IMR-90 (cell line): ENCODE measurements at regions not wholly inside any gene's neighbourhood (a gene's known extent, or its start where the extent isn't known, plus 50 kb on each side); places are given as distances from the start of the nearest gene placed in this dataset.

ENCODE experiments used
- ATAC-seq: fragments of 200-7000 bp; cut with Tn5 transposase; 2 replicates; pipeline ENCODE4 v1.9.1; 2020; ENCODE audit warnings: low read depth, mild to moderate bottlenecking, moderate library complexity
- BruUV-seq: library from RNA; stranded (reverse); fragments of 400-500 nt; replicated peaks from 2 replicates; lab custom pipeline; 2021; lab: Mats Ljungman, UMichigan
- CTCF ChIA-PET: fragments of 300-600 bp; formaldehyde crosslinking; extraction: SDS; loops from one replicate; lab custom pipeline; 2021; ENCODE audit warnings: antibody characterized with exemption; lab: Yijun Ruan, JAX
- POLR2A ChIA-PET: fragments of 300-600 bp; sonication (Branson Sonifier 250); formaldehyde crosslinking; loops from one replicate; lab custom pipeline; 2022; ENCODE audit warnings: antibody characterized with exemption; ENCODE audit not compliant: unreplicated experiment; lab: Charles Lee
- DNase-seq: peaks from one replicate; pipeline ENCODE4 v3.0.0; 2013
- H2AFZ ChIP-seq: replicated peaks from 2 replicates; pipeline ENCODE3; 2013; ENCODE audit warnings: low read length, mild to moderate bottlenecking; ENCODE audit not compliant: poor library complexity
- H2AK5ac ChIP-seq: 2 replicates; pipeline ENCODE4 v1.6.1; 2013; ENCODE audit warnings: low read depth, low read length, inconsistent platforms
- H2AK9ac ChIP-seq: replicated peaks from 2 replicates; pipeline ENCODE3; 2013; ENCODE audit warnings: mild to moderate bottlenecking, low read depth, low read length, moderate library complexity; ENCODE audit not compliant: poor library complexity
- H2BK120ac ChIP-seq: 2 replicates; pipeline ENCODE4 v1.6.1; 2013; ENCODE audit warnings: low read depth, low read length, inconsistent platforms
- H2BK15ac ChIP-seq: 3 replicates; pipeline ENCODE4 v1.6.1; 2013; ENCODE audit warnings: low read depth, low read length, inconsistent platforms
- H2BK20ac ChIP-seq: 2 replicates; pipeline ENCODE4 v1.6.1; 2013; ENCODE audit warnings: low read depth, mild to moderate bottlenecking, inconsistent platforms, low read length, moderate library complexity
- H2BK5ac ChIP-seq: 2 replicates; pipeline ENCODE4 v1.6.1; 2013; ENCODE audit warnings: mild to moderate bottlenecking, low read depth, low read length, inconsistent platforms; ENCODE audit not compliant: poor library complexity, severe bottlenecking
- H3K14ac ChIP-seq: replicated peaks from 2 replicates; pipeline ENCODE4 v1.6.1; 2013; ENCODE audit warnings: low read depth, low read length, inconsistent platforms
- H3K18ac ChIP-seq: 2 replicates; pipeline ENCODE4 v1.6.1; 2013; ENCODE audit warnings: low read depth, low read length, control low read depth
- H3K23ac ChIP-seq: 2 replicates; pipeline ENCODE4 v1.6.1; 2013; ENCODE audit warnings: low read depth, low read length, inconsistent platforms
- H3K27ac ChIP-seq: 2 replicates; pipeline ENCODE4 v1.5.1; 2013; ENCODE audit warnings: mild to moderate bottlenecking, control low read depth, low read length; ENCODE audit not compliant: insufficient read depth
- H3K27me3 ChIP-seq: 2 replicates; pipeline ENCODE4 v1.6.1; 2013; ENCODE audit warnings: low read length; ENCODE audit not compliant: control insufficient read depth, insufficient read depth
- H3K36me3 ChIP-seq: 2 replicates; pipeline ENCODE4 v1.6.1; 2013; ENCODE audit warnings: low read length, mixed read lengths; ENCODE audit not compliant: control insufficient read depth, insufficient read depth
- H3K4ac ChIP-seq: 2 replicates; pipeline ENCODE4 v1.6.1; 2013; ENCODE audit warnings: low read depth, low read length, inconsistent platforms
- H3K4me1 ChIP-seq: 2 replicates; pipeline ENCODE4 v1.6.1; 2013; ENCODE audit warnings: low read length, mixed read lengths; ENCODE audit not compliant: control insufficient read depth, insufficient read depth
- H3K4me2 ChIP-seq: 2 replicates; pipeline ENCODE4 v1.6.1; 2013; ENCODE audit warnings: low read depth, mild to moderate bottlenecking, control low read depth, low read length, moderate library complexity
- H3K4me3 ChIP-seq: 2 replicates; pipeline ENCODE4 v1.5.1; 2013; ENCODE audit warnings: low read depth, mild to moderate bottlenecking, control low read depth, low read length, moderate library complexity; ENCODE audit not compliant: insufficient read depth
- H3K56ac ChIP-seq: 2 replicates; pipeline ENCODE4 v1.6.1; 2013; ENCODE audit warnings: low read length, inconsistent platforms; ENCODE audit not compliant: insufficient read depth; ENCODE audit errors: extremely low read depth
- H3K79me1 ChIP-seq, 2 experiments: 2 replicates each; pipeline ENCODE4 v1.6.1; 2013; ENCODE audit warnings: low read length in 2 of 2, inconsistent platforms in 1 of 2, low read depth in 1 of 2
- H3K9ac ChIP-seq: 2 replicates; pipeline ENCODE4 v1.6.1; 2013; ENCODE audit warnings: low read depth, low read length, control low read depth
- H3K9me1 ChIP-seq: 2 replicates; pipeline ENCODE4 v1.6.1; 2013; ENCODE audit warnings: low read length, inconsistent platforms; ENCODE audit not compliant: insufficient read depth
- H3K9me3 ChIP-seq: 2 replicates; pipeline ENCODE4 v1.6.1; 2013; ENCODE audit warnings: low read length; ENCODE audit not compliant: control insufficient read depth, insufficient read depth
- H4K20me1 ChIP-seq: 2 replicates; pipeline ENCODE4 v1.6.1; 2013; ENCODE audit warnings: low read length, inconsistent platforms; ENCODE audit not compliant: insufficient read depth
- H4K5ac ChIP-seq: 2 replicates; pipeline ENCODE4 v1.6.1; 2013; ENCODE audit warnings: mild to moderate bottlenecking, low read depth, low read length, control low read depth
- H4K8ac ChIP-seq, 2 experiments: 2 replicates each; pipeline ENCODE4 v1.6.1; 2013; ENCODE audit warnings: low read depth in 2 of 2, low read length in 2 of 2, control low read depth in 1 of 2, inconsistent platforms in 1 of 2
- H4K91ac ChIP-seq: 2 replicates; pipeline ENCODE4 v1.6.1; 2013; ENCODE audit warnings: low read depth, low read length, inconsistent platforms; ENCODE audit not compliant: insufficient read depth
- CHD1 ChIP-seq: IDR thresholded peaks from 2 replicates; pipeline ENCODE4 v1.6.1; 2012; ENCODE audit warnings: low read depth, low read length, improper control_type of control experiment
- WGBS, 2 experiments: methylation state at CpG; one replicate each; pipeline versions ENCODE4 v1.1.5 to v1.1.7; 2013; ENCODE audit warnings: missing lambda C conversion rate in 2 of 2; ENCODE audit not compliant: insufficient read length in 1 of 2; ENCODE audit errors: extremely low coverage in 2 of 2; 5-methylcytosine and 5-hydroxymethylcytosine counted together
- dilution Hi-C: fragments of 300-500 bp; cut with HindIII; formaldehyde crosslinking; loops from one replicate; pipeline ENCODE4 v1.14.3; 2018; ENCODE audit warnings: low sequenced_read_pairs; ENCODE audit not compliant: unreplicated experiment
- in situ Hi-C: fragments of 300-500 bp; cut with MboI; formaldehyde crosslinking; loops from 3 replicates; pipeline ENCODE4 v1.14.3; 2019; ENCODE audit warnings: low sequenced_read_pairs, inconsistent platforms, mixed read lengths
- intact Hi-C: fragments of 100-400 bp; cut with micrococcal nuclease; formaldehyde crosslinking; loops from 2 replicates; pipeline ENCODE4 v1.10.0; 2022
- TF ChIP-seq, protein P1 (sequence below): fragments of 150-350 bp; IDR thresholded peaks from 2 replicates; pipeline ENCODE4 v1.6.1; 2017; ENCODE audit warnings: mild to moderate bottlenecking, antibody characterized with exemption, low read length, low read depth
- TF ChIP-seq, protein P2 (sequence below): conservative IDR thresholded peaks from 2 replicates; pipeline ENCODE4 v1.5.1; 2012; ENCODE audit warnings: mild to moderate bottlenecking, low read depth, low read length, improper control_type of control experiment

DNA sequence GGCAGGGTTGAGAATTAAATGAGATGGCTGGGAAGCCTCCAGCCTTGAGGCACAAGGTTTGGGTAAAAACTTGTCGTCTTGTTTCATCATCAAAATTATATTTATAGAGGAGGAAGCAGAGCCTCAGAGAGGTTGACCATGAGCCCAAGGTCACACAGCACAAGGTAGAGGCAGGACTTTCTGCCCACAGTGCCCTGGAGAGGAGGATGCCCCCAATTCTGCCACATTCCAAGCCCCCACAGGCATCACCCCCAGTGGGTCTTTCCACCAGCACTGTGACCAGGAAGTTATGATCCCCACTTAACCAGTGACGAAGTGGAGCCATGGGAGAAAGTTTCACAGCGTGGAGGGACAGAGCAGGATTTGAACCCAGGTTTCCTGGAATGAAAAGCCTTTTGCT, 400.0 kb downstream of the MATN1 start:
- POLR2A ChIA-PET = no interaction called here

More for the DNA sequence above, 400.0 kb downstream of the MATN1 start:
- in situ Hi-C loops = no loop called here
- dilution Hi-C loops = no loop called here
- no peak overlapping the region for H2BK15ac ChIP-seq
- H3K27ac ChIP-seq = no peak overlapping the region
- H3K9ac ChIP-seq = no peak overlapping the region
- H3K9me1 ChIP-seq = no peaks in the 10 kb centered on the region
- no peak overlapping the region for H2BK20ac ChIP-seq
- H4K8ac ChIP-seq = no peak overlapping the region
- no peaks in the 10 kb centered on the region for H3K79me1 ChIP-seq
- CTCF ChIA-PET = no interaction called here
- H3K4ac ChIP-seq = no peak overlapping the region
- H2BK120ac ChIP-seq = no peak overlapping the region
- no peak for DNase-seq
- H3K36me3 ChIP-seq = no peaks in the 10 kb centered on the region
- H2AK9ac ChIP-seq = no peak overlapping the region
- H3K18ac ChIP-seq = no peak overlapping the region
- H2AFZ ChIP-seq = no peak overlapping the region
- intact Hi-C loops = no loop called here
- TF ChIP-seq, protein P1, sequence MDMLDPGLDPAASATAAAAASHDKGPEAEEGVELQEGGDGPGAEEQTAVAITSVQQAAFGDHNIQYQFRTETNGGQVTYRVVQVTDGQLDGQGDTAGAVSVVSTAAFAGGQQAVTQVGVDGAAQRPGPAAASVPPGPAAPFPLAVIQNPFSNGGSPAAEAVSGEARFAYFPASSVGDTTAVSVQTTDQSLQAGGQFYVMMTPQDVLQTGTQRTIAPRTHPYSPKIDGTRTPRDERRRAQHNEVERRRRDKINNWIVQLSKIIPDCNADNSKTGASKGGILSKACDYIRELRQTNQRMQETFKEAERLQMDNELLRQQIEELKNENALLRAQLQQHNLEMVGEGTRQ = no peak
- TF ChIP-seq CHD1 = no peak
- TF ChIP-seq, protein P2, sequence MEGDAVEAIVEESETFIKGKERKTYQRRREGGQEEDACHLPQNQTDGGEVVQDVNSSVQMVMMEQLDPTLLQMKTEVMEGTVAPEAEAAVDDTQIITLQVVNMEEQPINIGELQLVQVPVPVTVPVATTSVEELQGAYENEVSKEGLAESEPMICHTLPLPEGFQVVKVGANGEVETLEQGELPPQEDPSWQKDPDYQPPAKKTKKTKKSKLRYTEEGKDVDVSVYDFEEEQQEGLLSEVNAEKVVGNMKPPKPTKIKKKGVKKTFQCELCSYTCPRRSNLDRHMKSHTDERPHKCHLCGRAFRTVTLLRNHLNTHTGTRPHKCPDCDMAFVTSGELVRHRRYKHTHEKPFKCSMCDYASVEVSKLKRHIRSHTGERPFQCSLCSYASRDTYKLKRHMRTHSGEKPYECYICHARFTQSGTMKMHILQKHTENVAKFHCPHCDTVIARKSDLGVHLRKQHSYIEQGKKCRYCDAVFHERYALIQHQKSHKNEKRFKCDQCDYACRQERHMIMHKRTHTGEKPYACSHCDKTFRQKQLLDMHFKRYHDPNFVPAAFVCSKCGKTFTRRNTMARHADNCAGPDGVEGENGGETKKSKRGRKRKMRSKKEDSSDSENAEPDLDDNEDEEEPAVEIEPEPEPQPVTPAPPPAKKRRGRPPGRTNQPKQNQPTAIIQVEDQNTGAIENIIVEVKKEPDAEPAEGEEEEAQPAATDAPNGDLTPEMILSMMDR = no peak
- H3K4me2 ChIP-seq = no peak overlapping the region
- H3K23ac ChIP-seq = no peak overlapping the region
- H4K91ac ChIP-seq = no peak overlapping the region
- H2AK5ac ChIP-seq = no peak overlapping the region
- H3K56ac ChIP-seq = no peak overlapping the region
- WGBS, 2 experiments = 86% methylated on average over 2 of the region's 3 CpGs; no CpG with 5 or more reads in 1 of the 2 experiments
- H3K4me3 ChIP-seq = no peak overlapping the region
- H3K27me3 ChIP-seq = no peaks in the 10 kb centered on the region
- no peak overlapping the region for H4K5ac ChIP-seq
- no peak for ATAC-seq
- H2BK5ac ChIP-seq = no peak overlapping the region
- no peak overlapping the region for H3K14ac ChIP-seq
- no peaks in the 10 kb centered on the region for H4K20me1 ChIP-seq
- no TSS peak for BruUV-seq
- no peaks in the 10 kb centered on the region for H3K9me3 ChIP-seq
- H3K4me1 ChIP-seq = no peaks in the 10 kb centered on the region
